Left cardiac atrium (tissue), 4 donors: ENCODE measurements at regions not wholly inside any gene's neighbourhood (a gene's known extent, or its start where the extent isn't known, plus 50 kb on each side); places are given as distances from the start of the nearest gene placed in this dataset.

Experiments used
- ATAC-seq, 2 donors: fragments of 200-7000 bp; cut with Tn5 transposase; one replicate each; pipeline ENCODE4 v1.9.1; 2020; ENCODE audit warnings: mild to moderate bottlenecking in 2 of 2, moderate library complexity in 2 of 2
- DNase-seq: peaks from one replicate; pipeline ENCODE4 v3.0.0-alpha.2; 2020
- intact Hi-C, 2 donors: fragments of 100-400 bp; cut with DNase I; formaldehyde crosslinking; loops; one replicate each; pipeline versions ENCODE4 v1.14.1 to v1.15.1; 2022 to 2023
- donor health status: DM: no; HTN: yes; CAD: no.
- donor health status: DM: no; HTN: yes; CAD: no; lungs with severe emphysema.
- donor health status: DM: yes; HTN: yes; CAD: no.
- donor health status: Dilated cardiomyopathy.

- ATAC-seq (no peak), DNase-seq (no peak)
- intact Hi-C loops = no loop called here
These were observed 175.1 kb upstream of the DAB2 start for GRCh38 chr5:39599721-39600431.

- DNase-seq (no peak), ATAC-seq (no peak)
- intact Hi-C loops = no loop called here
These were observed 174.0 kb upstream of the DAB2 start for GRCh38 chr5:39598661-39599248.

- DNase-seq (no peak), ATAC-seq (no peak)
- intact Hi-C loops = no loop called here
These were observed 163.4 kb upstream of the DAB2 start for GRCh38 chr5:39588179-39588578.

- no peak for DNase-seq
- intact Hi-C loops = no loop called here
- no peak for ATAC-seq
These were observed 162.9 kb upstream of the DAB2 start for GRCh38 chr5:39587675-39588074.

GRCh38 chr5:39586185-39586584, 161.4 kb upstream of the DAB2 start:
- ATAC-seq (no peak), DNase-seq (no peak)
- intact Hi-C loops = no loop called here

GRCh38 chr5:39584927-39585326, 160.1 kb upstream of the DAB2 start:
- no peak for ATAC-seq
- intact Hi-C loops = no loop called here
- DNase-seq = no peak

GRCh38 chr5:39580702-39581453, 156.1 kb upstream of the DAB2 start:
- ATAC-seq (peak in 1 of 2 donors; percentile 70), DNase-seq (no peak)
- intact Hi-C loops = no loop called here

GRCh38 chr5:39579750-39580149, 155.0 kb upstream of the DAB2 start:
- DNase-seq (no peak), ATAC-seq (no peak)
- intact Hi-C loops = loop anchor here (5.0 to 10.0 kb wide), 4 partner anchors 355 to 1305 kb away; no protein-coding TSS in a partner anchor

GRCh38 chr5:39578887-39579497, 154.2 kb upstream of the DAB2 start:
- ATAC-seq = no peak
- DNase-seq = no peak
- intact Hi-C loops = loop anchor here (5.0 to 10.0 kb wide), 4 partner anchors 354 to 1306 kb away; no protein-coding TSS in a partner anchor

- ATAC-seq (no peak), DNase-seq (no peak)
- intact Hi-C loops = loop anchor here (5.0 to 10.0 kb wide), 4 partner anchors 353 to 1307 kb away; no protein-coding TSS in a partner anchor
These were observed 152.7 kb upstream of the DAB2 start for GRCh38 chr5:39577529-39577928.

GRCh38 chr5:39570403-39571027, 145.7 kb upstream of the DAB2 start:
- ATAC-seq (no peak), DNase-seq (no peak)
- intact Hi-C loops = loop anchor here (5.0 to 10.0 kb wide), 3 partner anchors 346 to 1314 kb away; partner anchors contain the start of gene FYB1 (in 1 of the 2)

GRCh38 chr5:39569857-39570256, 145.1 kb upstream of the DAB2 start:
- DNase-seq (no peak), ATAC-seq (no peak)
- intact Hi-C loops = loop anchor here (5.0 to 10.0 kb wide), 3 partner anchors 345 to 1315 kb away; partner anchors contain the start of gene FYB1 (in 1 of the 2)

GRCh38 chr5:39566891-39567290, 142.1 kb upstream of the DAB2 start:
- intact Hi-C loops = no loop called here
- ATAC-seq = peak in 1 of 2 donors; percentile 35
- no peak for DNase-seq

GRCh38 chr5:39566029-39566428, 141.2 kb upstream of the DAB2 start:
- DNase-seq (no peak), ATAC-seq (no peak)
- intact Hi-C loops = no loop called here

- intact Hi-C loops = no loop called here
- DNase-seq (no peak), ATAC-seq (no peak)
These were observed 136.6 kb upstream of the DAB2 start for GRCh38 chr5:39561421-39561820.

- DNase-seq = no peak
- no peak for ATAC-seq
- intact Hi-C loops = no loop called here
These were observed 135.9 kb upstream of the DAB2 start for GRCh38 chr5:39560726-39561125.

GRCh38 chr5:39559923-39560322, 135.1 kb upstream of the DAB2 start:
- ATAC-seq (no peak), DNase-seq (no peak)
- intact Hi-C loops = no loop called here

GRCh38 chr5:39558541-39558940, 133.8 kb upstream of the DAB2 start:
- no peak for ATAC-seq

GRCh38 chr5:39555788-39556187, 131.0 kb upstream of the DAB2 start:
- no peak for DNase-seq
- intact Hi-C loops = no loop called here
- ATAC-seq = peak in 1 of 2 donors; percentile 29

More at GRCh38 chr5:39558541-39558940, 133.8 kb upstream of the DAB2 start:
- no peak for DNase-seq
- intact Hi-C loops = no loop called here
